ENCODE measurements at regions not wholly inside any gene's neighbourhood (a gene's known extent, or its start where the extent isn't known, plus 50 kb on each side); places are given as distances from the start of the nearest gene placed in this dataset.

DNA sequence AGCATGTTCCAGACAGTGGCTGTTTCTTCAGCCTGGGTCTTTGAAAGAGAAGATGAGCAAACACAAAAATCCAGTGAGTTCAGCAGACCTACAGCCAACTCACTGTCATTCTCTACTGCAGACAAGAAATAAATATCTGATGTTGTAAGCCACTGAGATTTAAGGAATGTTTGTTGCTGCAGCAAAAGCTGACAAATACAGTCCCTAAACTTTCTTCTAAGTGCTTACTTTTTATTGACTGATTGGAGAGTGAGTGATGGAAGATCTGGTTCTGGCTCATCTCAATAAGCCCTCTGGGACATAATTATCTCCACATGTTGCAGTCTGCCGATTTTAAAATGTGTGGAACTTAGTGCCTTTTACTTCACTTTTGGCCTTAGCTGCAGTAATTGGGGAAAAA, 69.9 kb upstream of the LMNB1 start:
- no peak for DNase-seq (ENCODE audit: unreplicated experiment)
- H3K9me3 Mint-ChIP-seq (ENCODE audit: unreplicated experiment), result peaks cover 8% of the 10 kb centered on the region
- CTCF ChIA-PET, result interaction anchor here (1.3 kb wide), 1 partner anchor 72 kb away, joined by 4 read pairs; no protein-coding TSS in a partner anchor
- POLR2A ChIA-PET, result interaction anchor here (0.7 to 1.4 kb wide), 2 partner anchors 9 to 71 kb away, joined by 3 to 4 read pairs; no protein-coding TSS in a partner anchor
- TF ChIP-seq, protein P1, sequence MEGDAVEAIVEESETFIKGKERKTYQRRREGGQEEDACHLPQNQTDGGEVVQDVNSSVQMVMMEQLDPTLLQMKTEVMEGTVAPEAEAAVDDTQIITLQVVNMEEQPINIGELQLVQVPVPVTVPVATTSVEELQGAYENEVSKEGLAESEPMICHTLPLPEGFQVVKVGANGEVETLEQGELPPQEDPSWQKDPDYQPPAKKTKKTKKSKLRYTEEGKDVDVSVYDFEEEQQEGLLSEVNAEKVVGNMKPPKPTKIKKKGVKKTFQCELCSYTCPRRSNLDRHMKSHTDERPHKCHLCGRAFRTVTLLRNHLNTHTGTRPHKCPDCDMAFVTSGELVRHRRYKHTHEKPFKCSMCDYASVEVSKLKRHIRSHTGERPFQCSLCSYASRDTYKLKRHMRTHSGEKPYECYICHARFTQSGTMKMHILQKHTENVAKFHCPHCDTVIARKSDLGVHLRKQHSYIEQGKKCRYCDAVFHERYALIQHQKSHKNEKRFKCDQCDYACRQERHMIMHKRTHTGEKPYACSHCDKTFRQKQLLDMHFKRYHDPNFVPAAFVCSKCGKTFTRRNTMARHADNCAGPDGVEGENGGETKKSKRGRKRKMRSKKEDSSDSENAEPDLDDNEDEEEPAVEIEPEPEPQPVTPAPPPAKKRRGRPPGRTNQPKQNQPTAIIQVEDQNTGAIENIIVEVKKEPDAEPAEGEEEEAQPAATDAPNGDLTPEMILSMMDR (IDR thresholded peaks at IDR 0.05; ENCODE audit: unreplicated experiment), result no peak
- no peak overlapping the region for H3K4me3 Mint-ChIP-seq (ENCODE audit: unreplicated experiment)
- no peaks in the 10 kb centered on the region for H3K4me1 Mint-ChIP-seq (ENCODE audit: insufficient read depth, unreplicated experiment)
- intact Hi-C loops (cut with micrococcal nuclease), result no loop called here
- H3K36me3 Mint-ChIP-seq (ENCODE audit: insufficient read depth, unreplicated experiment), result no peaks in the 10 kb centered on the region
- BruUV-seq (replicated peaks), result no TSS peak
- no peaks in the 10 kb centered on the region for H3K27me3 Mint-ChIP-seq (ENCODE audit: insufficient read depth, unreplicated experiment)
- H3K27ac Mint-ChIP-seq (ENCODE audit: low read depth, unreplicated experiment), result no peak overlapping the region

- POLR2A ChIA-PET, result no interaction called here
- Mint-ChIP-seq H3K27ac (ENCODE audit: low read depth, unreplicated experiment) (no peak overlapping the region), H3K4me1 (ENCODE audit: insufficient read depth, unreplicated experiment) (no peaks in the 10 kb centered on the region), H3K27me3 (ENCODE audit: insufficient read depth, unreplicated experiment) (no peaks in the 10 kb centered on the region), H3K36me3 (ENCODE audit: insufficient read depth, unreplicated experiment) (no peaks in the 10 kb centered on the region), H3K4me3 (ENCODE audit: unreplicated experiment) (no peak overlapping the region), H3K9me3 (ENCODE audit: unreplicated experiment) (peaks cover 7% of the 10 kb centered on the region)
- intact Hi-C loops (cut with micrococcal nuclease), result no loop called here
- BruUV-seq (replicated peaks), result no TSS peak
- CTCF ChIA-PET, result no interaction called here
- no peak for DNase-seq (ENCODE audit: unreplicated experiment)
- TF ChIP-seq, protein P1 (IDR thresholded peaks at IDR 0.05; ENCODE audit: unreplicated experiment), result no peak
Measured at GRCh38 chr5:126715765-126716164, 61.2 kb upstream of the LMNB1 start.

GRCh38 chr5:126716861-126717260, 60.1 kb upstream of the LMNB1 start:
- Mint-ChIP-seq H3K4me1 (ENCODE audit: insufficient read depth, unreplicated experiment) (no peaks in the 10 kb centered on the region), H3K27me3 (ENCODE audit: insufficient read depth, unreplicated experiment) (no peaks in the 10 kb centered on the region), H3K4me3 (ENCODE audit: unreplicated experiment) (no peak overlapping the region), H3K36me3 (ENCODE audit: insufficient read depth, unreplicated experiment) (no peaks in the 10 kb centered on the region), H3K9me3 (ENCODE audit: unreplicated experiment) (peaks cover 7% of the 10 kb centered on the region), H3K27ac (ENCODE audit: low read depth, unreplicated experiment) (no peak overlapping the region)
- ChIA-PET CTCF (no interaction called here), POLR2A (interaction anchor here (0.6 kb wide), 1 partner anchor 9 kb away, joined by 3 read pairs; no protein-coding TSS in a partner anchor)
- intact Hi-C loops (cut with micrococcal nuclease), result no loop called here
- TF ChIP-seq, protein P1 (IDR thresholded peaks at IDR 0.05; ENCODE audit: unreplicated experiment), result no peak
- BruUV-seq (replicated peaks), result no TSS peak
- no peak for DNase-seq (ENCODE audit: unreplicated experiment)

- ChIA-PET CTCF (interaction anchor here (0.8 to 1.3 kb wide), 4 partner anchors 10 to 58 kb away, joined by 3 to 9 read pairs (median 4); no protein-coding TSS in a partner anchor), POLR2A (interaction anchor here (0.6 to 0.7 kb wide), 2 partner anchors 1432 to 1788 kb away, joined by 3 read pairs; no protein-coding TSS in a partner anchor)
- H3K9me3 Mint-ChIP-seq (ENCODE audit: unreplicated experiment), result peaks cover 3% of the 10 kb centered on the region
- no peaks in the 10 kb centered on the region for H3K4me1 Mint-ChIP-seq (ENCODE audit: insufficient read depth, unreplicated experiment)
- no peak for DNase-seq (ENCODE audit: unreplicated experiment)
- no TSS peak for BruUV-seq (replicated peaks)
- H3K4me3 Mint-ChIP-seq (ENCODE audit: unreplicated experiment), result no peak overlapping the region
- intact Hi-C loops (cut with micrococcal nuclease), result no loop called here
- no peak overlapping the region for H3K27ac Mint-ChIP-seq (ENCODE audit: low read depth, unreplicated experiment)
- no peaks in the 10 kb centered on the region for H3K27me3 Mint-ChIP-seq (ENCODE audit: insufficient read depth, unreplicated experiment)
- TF ChIP-seq, protein P1 (IDR thresholded peaks at IDR 0.05; ENCODE audit: unreplicated experiment), result no peak
- H3K36me3 Mint-ChIP-seq (ENCODE audit: insufficient read depth, unreplicated experiment), result no peaks in the 10 kb centered on the region
Measured at GRCh38 chr5:126718236-126718868, 58.6 kb upstream of the LMNB1 start.
